Neuronal stem cell (in vitro differentiated cells): ENCODE measurements at regions not wholly inside any gene's neighbourhood (a gene's known extent, or its start where the extent isn't known, plus 50 kb on each side); places are given as distances from the start of the nearest gene placed in this dataset.
A peak's percentile ranks its signal among the peaks of the same experiment; 100 is the strongest.

ENCODE experiments used
- DNase-seq: peaks from one replicate; pipeline ENCODE4 v3.0.0-alpha.2; 2013; ENCODE audit warnings: low spot score
- H2AFZ ChIP-seq: one replicate; pipeline ENCODE4 v1.6.1; 2013; ENCODE audit warnings: mild to moderate bottlenecking, low read length, inconsistent platforms
- H2AK5ac ChIP-seq: 2 replicates; pipeline ENCODE4 v1.6.1; 2013; ENCODE audit warnings: low read depth, mild to moderate bottlenecking, inconsistent platforms, low read length, moderate library complexity, mixed read lengths
- H2BK120ac ChIP-seq: 2 replicates; pipeline ENCODE4 v1.6.1; 2013; ENCODE audit warnings: low read depth, mild to moderate bottlenecking, inconsistent platforms, low read length, moderate library complexity, mixed read lengths
- H2BK12ac ChIP-seq: one replicate; pipeline ENCODE4 v1.6.1; 2013; ENCODE audit warnings: low read length, inconsistent platforms
- H2BK15ac ChIP-seq: 2 replicates; pipeline ENCODE4 v1.6.1; 2013; ENCODE audit warnings: mild to moderate bottlenecking, low read length, inconsistent platforms, mixed read lengths
- H2BK5ac ChIP-seq: one replicate; pipeline ENCODE4 v1.6.1; 2013; ENCODE audit warnings: inconsistent platforms, mild to moderate bottlenecking, low read length, moderate library complexity
- H3K14ac ChIP-seq: one replicate; pipeline ENCODE4 v1.6.1; 2013; ENCODE audit warnings: low read length, inconsistent platforms
- H3K18ac ChIP-seq: 2 replicates; pipeline ENCODE4 v1.6.1; 2013; ENCODE audit warnings: low read length, inconsistent platforms
- H3K23ac ChIP-seq: 2 replicates; pipeline ENCODE4 v1.6.1; 2013; ENCODE audit warnings: low read depth, mild to moderate bottlenecking, mixed read lengths, low read length, inconsistent platforms; ENCODE audit not compliant: poor library complexity
- H3K27ac ChIP-seq: replicated peaks from 3 replicates; pipeline ENCODE4 v1.5.1; 2013; ENCODE audit warnings: low read length, inconsistent platforms
- H3K27me3 ChIP-seq, 3 experiments: 2 replicates each; pipeline ENCODE4 v1.6.1; 2013; ENCODE audit warnings: low read length in 3 of 3, mild to moderate bottlenecking in 2 of 3, inconsistent platforms in 1 of 3, low read depth in 1 of 3, mixed read lengths in 1 of 3, moderate library complexity in 1 of 3; ENCODE audit not compliant: control insufficient read depth in 3 of 3, insufficient read depth in 3 of 3
- H3K36me3 ChIP-seq, 2 donors: replicated peaks in 1 of 2; 2 replicates each; pipeline ENCODE4 v1.6.1; 2013; ENCODE audit warnings: low read length in 2 of 2; ENCODE audit not compliant: control insufficient read depth in 2 of 2, insufficient read depth in 2 of 2
- H3K4ac ChIP-seq: 2 replicates; pipeline ENCODE4 v1.6.1; 2013; ENCODE audit warnings: inconsistent platforms, mild to moderate bottlenecking, low read length, moderate library complexity
- H3K4me1 ChIP-seq, 2 donors: 1 replicate in 1 of 2; 2 replicates in 1 of 2; pipeline ENCODE4 v1.6.1; 2013; ENCODE audit warnings: low read length in 2 of 2, low read depth in 1 of 2; ENCODE audit not compliant: control insufficient read depth in 2 of 2, insufficient read depth in 1 of 2
- H3K4me2 ChIP-seq: one replicate; pipeline ENCODE4 v1.6.1; 2013; ENCODE audit warnings: mild to moderate bottlenecking, low read length, inconsistent platforms; ENCODE audit not compliant: insufficient read depth, poor library complexity, severe bottlenecking
- H3K4me3 ChIP-seq, 2 donors: 2 replicates each; pipeline ENCODE4 v1.5.1; 2013; ENCODE audit warnings: low read length in 2 of 2, mild to moderate bottlenecking in 2 of 2, inconsistent platforms in 1 of 2, moderate library complexity in 1 of 2
- H3K79me1 ChIP-seq: one replicate; pipeline ENCODE4 v1.6.1; 2013; ENCODE audit warnings: low read depth, mild to moderate bottlenecking, inconsistent platforms, low read length, moderate library complexity
- H3K9ac ChIP-seq: one replicate; pipeline ENCODE4 v1.6.1; 2013; ENCODE audit warnings: mild to moderate bottlenecking, low read depth, low read length, inconsistent platforms; ENCODE audit not compliant: poor library complexity
- H3K9me3 ChIP-seq, 2 donors: replicated peaks in 1 of 2; 2 replicates each; pipeline versions ENCODE3 to v1.6.1; 2013; ENCODE audit warnings: low read length in 2 of 2, mild to moderate bottlenecking in 2 of 2, inconsistent platforms in 1 of 2, low read depth in 1 of 2, mixed read lengths in 1 of 2, moderate library complexity in 1 of 2; ENCODE audit not compliant: control insufficient read depth in 2 of 2, insufficient read depth in 1 of 2
- H4K8ac ChIP-seq: one replicate; pipeline ENCODE4 v1.6.1; 2013; ENCODE audit warnings: low read depth, mild to moderate bottlenecking, inconsistent platforms, low read length, moderate library complexity
- H4K91ac ChIP-seq: one replicate; pipeline ENCODE4 v1.6.1; 2013; ENCODE audit warnings: low read length, low read depth, mild to moderate bottlenecking, inconsistent platforms; ENCODE audit not compliant: poor library complexity
- WGBS, 2 donors: extraction: QIAGEN DNeasy Blood & Tissue Kit; methylation state at CpG; one replicate each; pipeline ENCODE4 v1.1.7; 2013; ENCODE audit warnings: missing lambda C conversion rate in 2 of 2, mixed read lengths in 1 of 2; ENCODE audit not compliant: insufficient read length in 2 of 2, insufficient replicate concordance in 1 of 2; ENCODE audit errors: extremely low coverage in 2 of 2; 5-methylcytosine and 5-hydroxymethylcytosine counted together

GRCh38 chr11:43124272-43124935, 187.4 kb upstream of the API5 start:
- Histone ChIP-seq H2BK120ac (no peak overlapping the region), H3K36me3 (no peaks in the 10 kb centered on the region), H4K91ac (no peak overlapping the region), H2BK5ac (no peak overlapping the region), H3K4ac (no peak overlapping the region), H3K27ac (no peak overlapping the region), H2AFZ (no peak overlapping the region), H4K8ac (no peak overlapping the region), H3K18ac (no peak overlapping the region), H3K9me3 (no peaks in the 10 kb centered on the region), H3K4me2 (no peak overlapping the region), H3K9ac (no peak overlapping the region), H3K27me3 (no peaks in the 10 kb centered on the region), H3K4me3 (no peak overlapping the region), H2BK15ac (no peak overlapping the region), H3K23ac (no peak overlapping the region), H2AK5ac (no peak overlapping the region), H3K79me1 (no peaks in the 10 kb centered on the region), H3K4me1 (no peaks in the 10 kb centered on the region), H2BK12ac (no peak overlapping the region), H3K14ac (no peak overlapping the region)
- no CpG with 5 or more reads among the region's 3 CpGs for WGBS, 2 donors
- DNase-seq = no peak

DNA sequence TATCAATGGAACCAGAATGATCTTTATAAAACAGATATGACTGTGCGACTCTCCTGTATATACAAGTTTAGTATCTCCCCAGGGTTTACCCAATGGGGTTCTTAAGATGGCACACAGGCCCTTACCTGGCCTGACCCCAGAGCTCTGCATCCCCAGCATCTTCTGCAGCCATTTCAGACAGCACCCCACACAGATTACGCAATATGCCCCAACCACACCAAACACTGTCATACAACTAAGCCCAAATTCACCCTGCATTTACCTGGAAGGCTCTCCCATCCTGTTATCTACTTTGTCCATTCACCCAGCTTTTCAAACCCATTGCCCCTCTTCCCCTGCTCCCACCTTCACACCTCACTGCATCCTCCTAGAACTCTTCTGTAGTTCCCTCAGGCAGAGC, 182.5 kb upstream of the API5 start:
- no peak overlapping the region for H2BK15ac ChIP-seq
- H4K8ac ChIP-seq = no peak overlapping the region
- H2BK12ac ChIP-seq = no peak overlapping the region
- no peak overlapping the region for H4K91ac ChIP-seq
- no peak for DNase-seq
- no peak overlapping the region for H2BK120ac ChIP-seq
- no peaks in the 10 kb centered on the region for H3K9me3 ChIP-seq
- no peak overlapping the region for H3K23ac ChIP-seq
- no peak overlapping the region for H2AK5ac ChIP-seq
- no CpG with 5 or more reads among the region's 2 CpGs for WGBS, 2 donors
- no peak overlapping the region for H3K9ac ChIP-seq
- no peaks in the 10 kb centered on the region for H3K27me3 ChIP-seq
- H3K4me3 ChIP-seq = no peak overlapping the region
- H2AFZ ChIP-seq = no peak overlapping the region
- H3K14ac ChIP-seq = no peak overlapping the region
- H3K36me3 ChIP-seq = no peaks in the 10 kb centered on the region
- no peak overlapping the region for H3K4ac ChIP-seq
- H2BK5ac ChIP-seq = no peak overlapping the region
- no peaks in the 10 kb centered on the region for H3K79me1 ChIP-seq
- H3K18ac ChIP-seq = no peak overlapping the region
- H3K27ac ChIP-seq = no peak overlapping the region
- H3K4me2 ChIP-seq = no peak overlapping the region
- peaks cover 0 to 2% of the 10 kb centered on the region in 2 donors for H3K4me1 ChIP-seq

DNA sequence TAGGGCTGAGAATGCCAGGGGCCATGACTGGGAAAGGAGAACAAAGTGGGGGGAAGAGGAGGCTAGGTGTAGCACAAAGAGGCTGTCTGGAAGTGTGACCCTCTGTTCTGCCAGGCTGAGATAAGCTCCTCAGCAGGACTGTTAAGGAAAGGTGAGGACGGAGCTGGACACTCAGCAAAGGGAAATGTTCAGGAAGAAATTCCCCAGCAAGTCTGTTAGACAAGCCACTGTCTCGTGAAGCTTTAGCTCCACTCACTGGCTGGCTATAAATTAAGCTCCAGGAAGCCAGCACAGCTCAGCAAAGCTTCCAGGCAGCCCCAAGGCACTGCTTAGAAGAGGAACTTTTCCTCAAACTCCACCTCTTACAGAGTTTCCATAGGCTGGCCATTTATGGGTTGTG, 181.2 kb upstream of the API5 start:
- Histone ChIP-seq H2BK120ac (no peak overlapping the region), H3K4ac (no peak overlapping the region), H3K14ac (no peak overlapping the region), H2AFZ (no peak overlapping the region), H3K4me3 (no peak overlapping the region), H3K18ac (no peak overlapping the region), H3K36me3 (no peaks in the 10 kb centered on the region), H3K23ac (no peak overlapping the region), H2BK15ac (no peak overlapping the region), H4K91ac (no peak overlapping the region), H2BK12ac (no peak overlapping the region), H3K27ac (no peak overlapping the region), H3K9me3 (no peaks in the 10 kb centered on the region), H3K79me1 (no peaks in the 10 kb centered on the region), H3K9ac (no peak overlapping the region), H4K8ac (no peak overlapping the region), H3K4me2 (no peak overlapping the region), H3K27me3 (no peaks in the 10 kb centered on the region), H3K4me1 (peaks cover 0 to 2% of the 10 kb centered on the region in 2 donors), H2AK5ac (no peak overlapping the region), H2BK5ac (no peak overlapping the region)
- DNase-seq = peak; percentile 29
- WGBS, 2 donors = no CpG with 5 or more reads among the region's 2 CpGs

- WGBS, 2 donors = no CpG with 5 or more reads among the region's 5 CpGs
Measured at GRCh38 chr11:43135966-43136534, 175.7 kb upstream of the API5 start.

More at GRCh38 chr11:43135966-43136534, 175.7 kb upstream of the API5 start:
- H3K9ac ChIP-seq = no peak overlapping the region
- H2BK5ac ChIP-seq = no peak overlapping the region
- no peak overlapping the region for H3K23ac ChIP-seq
- no peak overlapping the region for H3K27ac ChIP-seq
- H3K36me3 ChIP-seq = no peaks in the 10 kb centered on the region
- no peak overlapping the region for H3K18ac ChIP-seq
- no peak overlapping the region for H2AFZ ChIP-seq
- H3K4me2 ChIP-seq = no peak overlapping the region
- H3K4me1 ChIP-seq = no peaks in the 10 kb centered on the region
- H3K14ac ChIP-seq = no peak overlapping the region
- H3K79me1 ChIP-seq = no peaks in the 10 kb centered on the region
- no peaks in the 10 kb centered on the region for H3K27me3 ChIP-seq
- no peak overlapping the region for H3K4me3 ChIP-seq
- no peak for DNase-seq
- H2AK5ac ChIP-seq = no peak overlapping the region
- no peak overlapping the region for H2BK12ac ChIP-seq
- H4K8ac ChIP-seq = no peak overlapping the region
- H3K4ac ChIP-seq = no peak overlapping the region
- H4K91ac ChIP-seq = no peak overlapping the region
- no peak overlapping the region for H2BK120ac ChIP-seq
- H2BK15ac ChIP-seq = no peak overlapping the region
- no peaks in the 10 kb centered on the region for H3K9me3 ChIP-seq
